Skeletal muscle tissue (tissue), 3 donors: ENCODE measurements at regions not wholly inside any gene's neighbourhood (a gene's known extent, or its start where the extent isn't known, plus 50 kb on each side); places are given as distances from the start of the nearest gene placed in this dataset.
A peak's percentile ranks its signal among the peaks of the same experiment; 100 is the strongest.

Source experiments
- H3K27ac ChIP-seq: one replicate; pipeline ENCODE4 v1.7.0; 2013; ENCODE audit warnings: mild to moderate bottlenecking, low read depth, low read length, inconsistent platforms
- H3K27me3 ChIP-seq, 3 donors: one replicate each; pipeline ENCODE4 v1.7.0; 2013; ENCODE audit warnings: low read length in 3 of 3; ENCODE audit not compliant: control insufficient read depth in 3 of 3, insufficient read depth in 3 of 3
- H3K36me3 ChIP-seq, 3 donors: one replicate each; pipeline ENCODE4 v1.7.0; 2013; ENCODE audit warnings: low read length in 3 of 3; ENCODE audit not compliant: control insufficient read depth in 3 of 3, insufficient read depth in 3 of 3
- H3K4me1 ChIP-seq, 3 donors: one replicate each; pipeline ENCODE4 v1.7.0; 2013; ENCODE audit warnings: low read length in 3 of 3, mild to moderate bottlenecking in 3 of 3; ENCODE audit not compliant: control insufficient read depth in 3 of 3, insufficient read depth in 3 of 3
- H3K4me3 ChIP-seq, 3 donors: one replicate each; pipeline ENCODE4 v1.7.0; 2013; ENCODE audit warnings: low read length in 3 of 3
- H3K9ac ChIP-seq, 3 donors: one replicate each; pipeline ENCODE4 v1.7.0; 2013; ENCODE audit warnings: low read length in 3 of 3, mild to moderate bottlenecking in 3 of 3, moderate library complexity in 2 of 3, low read depth in 1 of 3
- H3K9me3 ChIP-seq, 3 donors: one replicate each; pipeline ENCODE4 v1.7.0; 2013; ENCODE audit warnings: low read length in 3 of 3; ENCODE audit not compliant: control insufficient read depth in 3 of 3
- donor health status: Osteomylitis.

DNA sequence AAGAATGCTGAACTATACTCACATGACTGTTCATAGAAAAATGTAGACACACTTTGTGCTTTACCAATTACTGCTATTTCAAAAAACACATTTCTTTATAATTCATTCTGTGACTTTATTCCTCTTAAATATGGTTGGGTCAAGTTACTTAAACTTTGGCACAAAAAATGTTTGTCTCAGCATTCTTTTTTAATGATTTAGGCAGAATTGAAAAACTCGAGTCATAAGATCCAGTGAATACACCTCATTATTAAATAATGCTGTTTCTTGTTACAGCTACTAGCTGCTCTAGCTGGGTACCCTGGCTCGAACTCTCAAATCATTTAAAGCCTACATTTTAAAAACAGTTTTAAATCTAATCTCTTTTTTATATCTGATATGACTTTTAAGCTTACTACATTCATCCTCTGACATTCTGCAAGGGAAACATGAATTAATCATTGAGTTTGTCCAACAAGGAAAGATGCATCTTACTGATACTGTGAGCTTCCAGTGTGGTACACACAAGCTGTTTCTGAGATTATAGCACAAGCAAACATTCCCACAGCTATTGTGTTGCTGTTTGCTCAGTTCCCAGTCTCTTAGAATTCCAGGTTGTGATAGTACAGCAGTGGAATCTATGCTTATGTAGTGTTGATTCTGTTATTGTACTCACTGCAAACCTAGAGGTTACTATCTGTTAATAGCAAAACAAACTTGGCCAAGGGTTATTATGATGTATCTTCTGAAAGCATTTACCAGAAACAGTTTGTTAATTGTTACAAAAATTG, 746.5 kb downstream of the USP25 start:
- Histone ChIP-seq H3K4me1 (peaks cover 2 to 10% (median 5%) of the 10 kb centered on the region in 3 donors), H3K27me3 (no peaks in the 10 kb centered on the region), H3K27ac (no peak overlapping the region), H3K36me3 (no peaks in the 10 kb centered on the region), H3K9me3 (peaks cover 0 to 2% (median 0%) of the 10 kb centered on the region in 3 donors), H3K9ac (no peak overlapping the region), H3K4me3 (no peak overlapping the region)

- Histone ChIP-seq H3K27ac (no peak overlapping the region), H3K36me3 (peaks cover 0 to 3% (median 0%) of the 10 kb centered on the region in 3 donors), H3K27me3 (no peaks in the 10 kb centered on the region), H3K4me3 (no peak overlapping the region), H3K9me3 (peaks cover 0 to 2% (median 0%) of the 10 kb centered on the region in 3 donors), H3K4me1 (peaks cover 3 to 15% (median 4%) of the 10 kb centered on the region in 3 donors), H3K9ac (no peak overlapping the region)
These were observed 758.3 kb downstream of the USP25 start for GRCh38 chr21:16488042-16488441.

DNA sequence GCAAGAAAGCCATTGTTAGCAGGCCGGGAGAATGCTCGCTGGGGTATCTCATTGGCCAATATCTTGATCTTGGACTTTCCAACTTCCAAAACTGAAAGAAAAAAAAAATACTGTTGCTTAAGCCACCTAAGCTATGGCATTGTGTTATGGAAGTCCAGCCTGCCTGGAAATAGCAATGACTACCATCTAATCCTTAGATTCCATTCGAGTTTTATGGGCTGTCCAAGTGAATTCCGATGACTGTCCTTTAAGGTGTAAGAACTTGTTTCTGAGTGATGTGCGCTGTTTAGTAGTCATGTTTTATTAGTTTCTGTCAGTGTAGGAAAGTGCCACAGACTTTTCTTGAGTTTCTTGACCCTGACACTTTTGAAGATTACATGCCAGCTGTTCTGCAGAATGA, 762.6 kb downstream of the USP25 start:
- Histone ChIP-seq H3K4me1 (peaks cover 3 to 15% (median 4%) of the 10 kb centered on the region in 3 donors), H3K27ac (no peak overlapping the region), H3K36me3 (no peaks in the 10 kb centered on the region), H3K27me3 (no peaks in the 10 kb centered on the region), H3K9ac (peak overlapping the region in 1 of 3 donors; percentile 21), H3K4me3 (no peak overlapping the region), H3K9me3 (no peaks in the 10 kb centered on the region)

DNA sequence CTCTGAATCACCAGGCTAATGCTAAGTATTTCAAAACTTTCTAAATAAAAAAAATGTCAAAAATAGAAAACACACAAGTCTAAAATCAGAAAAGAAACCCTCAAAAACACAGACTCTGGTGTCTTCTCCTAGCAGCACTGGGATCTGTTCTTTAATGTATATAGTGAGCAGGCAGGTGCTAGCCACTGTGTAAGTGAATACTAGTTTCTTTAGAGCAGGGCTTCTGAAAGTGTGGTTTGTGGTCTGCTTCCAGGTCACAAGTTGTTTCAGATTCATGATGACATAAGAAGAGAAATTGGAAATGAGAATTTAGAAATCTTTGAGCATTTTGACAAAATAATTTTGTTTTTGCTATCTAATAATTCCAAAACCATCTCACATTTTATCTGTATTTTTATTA, 763.1 kb downstream of the USP25 start:
- Histone ChIP-seq H3K9ac (no peak overlapping the region), H3K4me1 (peaks cover 3 to 15% (median 4%) of the 10 kb centered on the region in 3 donors), H3K27ac (no peak overlapping the region), H3K9me3 (no peaks in the 10 kb centered on the region), H3K36me3 (no peaks in the 10 kb centered on the region), H3K4me3 (no peak overlapping the region), H3K27me3 (no peaks in the 10 kb centered on the region)

DNA sequence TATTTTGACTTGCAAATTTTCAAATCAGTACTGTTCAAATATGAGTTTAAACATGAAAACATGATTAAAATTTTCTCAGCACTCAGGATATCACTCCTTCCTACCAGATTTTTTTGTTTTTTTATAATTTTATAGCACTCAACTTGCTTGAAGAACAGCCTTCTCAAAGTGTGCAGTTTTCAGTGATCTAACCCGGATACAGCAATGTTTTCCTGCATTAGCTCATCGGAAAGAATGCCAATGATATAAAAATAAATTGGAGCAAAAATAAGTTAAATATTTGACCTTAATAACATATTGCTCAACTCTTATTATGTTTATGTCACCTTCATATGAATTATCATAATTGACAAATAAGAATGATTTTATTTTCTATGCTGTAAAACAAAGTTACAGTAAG, 766.8 kb downstream of the USP25 start:
- H3K9ac ChIP-seq = no peak overlapping the region
- H3K36me3 ChIP-seq = no peaks in the 10 kb centered on the region
- no peak overlapping the region for H3K27ac ChIP-seq

GRCh38 chr21:16500271-16500670, 770.5 kb downstream of the USP25 start:
- Histone ChIP-seq H3K27me3 (no peaks in the 10 kb centered on the region), H3K4me1 (no peaks in the 10 kb centered on the region), H3K36me3 (no peaks in the 10 kb centered on the region), H3K9ac (no peak overlapping the region), H3K4me3 (no peak overlapping the region), H3K9me3 (no peaks in the 10 kb centered on the region), H3K27ac (no peak overlapping the region)

More for the DNA sequence above, 766.8 kb downstream of the USP25 start:
- peaks cover 3 to 12% (median 4%) of the 10 kb centered on the region in 3 donors for H3K4me1 ChIP-seq
- H3K9me3 ChIP-seq = no peaks in the 10 kb centered on the region
- H3K27me3 ChIP-seq = no peaks in the 10 kb centered on the region
- no peak overlapping the region for H3K4me3 ChIP-seq

GRCh38 chr21:16502273-16502672, 772.5 kb downstream of the USP25 start:
- Histone ChIP-seq H3K4me3 (no peak overlapping the region), H3K36me3 (no peaks in the 10 kb centered on the region), H3K27me3 (no peaks in the 10 kb centered on the region), H3K27ac (no peak overlapping the region), H3K4me1 (no peaks in the 10 kb centered on the region), H3K9ac (no peak overlapping the region), H3K9me3 (no peaks in the 10 kb centered on the region)

GRCh38 chr21:16502897-16503296, 773.1 kb downstream of the USP25 start:
- Histone ChIP-seq H3K4me3 (no peak overlapping the region), H3K9ac (no peak overlapping the region), H3K9me3 (no peaks in the 10 kb centered on the region), H3K36me3 (no peaks in the 10 kb centered on the region), H3K27ac (no peak overlapping the region), H3K4me1 (no peaks in the 10 kb centered on the region), H3K27me3 (no peaks in the 10 kb centered on the region)

GRCh38 chr21:16504281-16504680, 774.5 kb downstream of the USP25 start:
- H3K27me3 ChIP-seq = no peaks in the 10 kb centered on the region
- no peak overlapping the region for H3K27ac ChIP-seq
- no peaks in the 10 kb centered on the region for H3K4me1 ChIP-seq
- no peaks in the 10 kb centered on the region for H3K9me3 ChIP-seq
- no peak overlapping the region for H3K4me3 ChIP-seq
- H3K9ac ChIP-seq = no peak overlapping the region
- H3K36me3 ChIP-seq = no peaks in the 10 kb centered on the region

DNA sequence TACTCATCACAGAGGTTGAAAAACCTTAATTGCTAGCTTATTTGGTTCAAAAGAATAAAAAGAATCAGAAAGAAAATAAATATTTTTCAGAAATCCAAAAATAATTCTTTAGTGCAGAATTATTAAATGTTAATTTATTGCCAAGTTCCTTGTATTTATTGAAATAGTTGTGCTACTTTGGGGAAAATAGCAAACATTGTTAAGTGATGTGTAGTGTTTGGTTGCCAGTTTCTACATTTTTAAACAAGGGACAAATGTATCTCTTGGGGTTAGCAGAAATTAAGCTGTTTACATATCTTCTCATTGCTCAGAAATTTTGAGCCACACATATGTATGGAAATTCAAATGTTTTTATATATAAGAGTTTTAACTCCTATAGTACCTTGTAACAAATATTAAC, 775.0 kb downstream of the USP25 start:
- H3K9me3 ChIP-seq = no peaks in the 10 kb centered on the region
- no peak overlapping the region for H3K27ac ChIP-seq
- peaks cover 0 to 3% (median 0%) of the 10 kb centered on the region in 3 donors for H3K4me1 ChIP-seq
- H3K4me3 ChIP-seq = no peak overlapping the region
- no peak overlapping the region for H3K9ac ChIP-seq
- no peaks in the 10 kb centered on the region for H3K27me3 ChIP-seq
- no peaks in the 10 kb centered on the region for H3K36me3 ChIP-seq
